HG03175 (cell line): ENCODE measurements at regions not wholly inside any gene's neighbourhood (a gene's known extent, or its start where the extent isn't known, plus 50 kb on each side); places are given as distances from the start of the nearest gene placed in this dataset.

ENCODE experiments used
- ATAC-seq: cut with Tn5 transposase; IDR thresholded peaks from one replicate; pipeline ENCODE4 v1.9.1; 2021; ENCODE audit warnings: mild to moderate bottlenecking, moderate library complexity; ENCODE audit not compliant: unreplicated experiment

- ATAC-seq: no peak
Observed at GRCh38 chr11:23233075-23233474, 372.8 kb upstream of the CCDC179 start.

- no peak for ATAC-seq
Observed at GRCh38 chr11:23236826-23237555, 376.7 kb upstream of the CCDC179 start.

DNA sequence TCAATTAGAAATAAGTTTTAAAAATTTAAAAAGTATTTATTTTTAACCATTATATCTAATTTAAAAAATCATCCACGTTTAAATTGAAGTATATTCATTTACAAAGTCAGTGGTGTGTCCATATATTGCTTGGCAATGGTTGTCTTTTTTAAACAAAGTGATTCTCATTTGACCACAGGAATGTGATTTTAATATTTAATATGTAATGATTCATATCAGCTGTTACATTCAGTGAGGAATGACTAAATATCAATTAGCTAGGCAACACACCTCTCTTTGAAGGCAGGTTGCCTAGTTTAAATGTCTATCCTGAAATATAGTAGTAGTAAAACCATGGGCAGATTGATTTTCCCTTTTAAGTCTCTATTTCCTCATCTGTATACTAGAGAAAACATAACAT is 392.2 kb upstream of the CCDC179 start:
- ATAC-seq: no peak

GRCh38 chr11:23257088-23257487 is 396.8 kb upstream of the CCDC179 start:
- no peak for ATAC-seq

- ATAC-seq: no peak
Observed at GRCh38 chr11:23257556-23257955, 397.3 kb upstream of the CCDC179 start.

- ATAC-seq: no peak
Observed at GRCh38 chr11:23263466-23263865, 403.2 kb upstream of the CCDC179 start.

DNA sequence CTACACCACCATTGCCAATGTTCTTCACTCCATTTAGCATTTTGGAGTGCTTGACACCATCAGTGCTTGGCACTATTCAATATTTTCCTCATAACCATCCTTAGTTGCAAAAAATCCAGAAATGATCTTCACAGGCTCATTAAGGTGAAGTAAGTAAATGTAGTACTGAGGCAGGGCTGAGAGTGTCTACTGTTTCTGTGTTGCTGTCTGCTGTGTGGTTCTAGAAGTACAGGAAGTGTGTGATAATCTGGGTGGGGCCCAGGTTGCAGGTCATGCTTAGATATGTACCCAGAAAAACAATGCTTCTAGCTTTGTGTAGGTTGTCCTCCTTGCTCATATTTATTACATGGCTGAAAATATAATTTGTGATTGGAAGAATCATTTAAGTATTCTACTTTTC is 411.8 kb upstream of the CCDC179 start:
- ATAC-seq: no peak

- no peak for ATAC-seq
Observed at GRCh38 chr11:23278121-23278520, 417.8 kb upstream of the CCDC179 start.

GRCh38 chr11:23280088-23280487 is 419.8 kb upstream of the CCDC179 start:
- ATAC-seq: no peak

DNA sequence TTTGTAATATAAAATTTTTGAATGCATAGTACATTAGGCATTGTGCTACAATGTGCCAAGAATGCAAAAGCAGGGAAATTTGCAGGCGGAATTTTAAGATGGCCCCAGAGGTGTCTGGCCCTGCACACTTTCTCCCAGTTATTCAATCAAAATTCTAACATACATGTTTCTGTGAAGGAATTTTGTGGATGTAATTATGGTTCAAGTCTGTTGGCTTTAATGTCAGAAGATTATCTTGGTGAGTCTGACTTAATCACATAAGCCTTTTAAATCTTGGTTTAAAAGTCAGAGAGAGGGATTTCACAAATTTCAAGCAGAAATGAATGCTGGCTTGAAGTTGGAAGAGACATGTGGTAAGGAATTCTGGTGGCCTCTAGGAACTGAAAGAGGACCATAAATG is 423.4 kb upstream of the CCDC179 start:
- ATAC-seq: no peak

- ATAC-seq: no peak
Observed at GRCh38 chr11:23284631-23285030, 424.4 kb upstream of the CCDC179 start.

- ATAC-seq: no peak
Observed at GRCh38 chr11:23288003-23288783, 427.9 kb upstream of the CCDC179 start.

DNA sequence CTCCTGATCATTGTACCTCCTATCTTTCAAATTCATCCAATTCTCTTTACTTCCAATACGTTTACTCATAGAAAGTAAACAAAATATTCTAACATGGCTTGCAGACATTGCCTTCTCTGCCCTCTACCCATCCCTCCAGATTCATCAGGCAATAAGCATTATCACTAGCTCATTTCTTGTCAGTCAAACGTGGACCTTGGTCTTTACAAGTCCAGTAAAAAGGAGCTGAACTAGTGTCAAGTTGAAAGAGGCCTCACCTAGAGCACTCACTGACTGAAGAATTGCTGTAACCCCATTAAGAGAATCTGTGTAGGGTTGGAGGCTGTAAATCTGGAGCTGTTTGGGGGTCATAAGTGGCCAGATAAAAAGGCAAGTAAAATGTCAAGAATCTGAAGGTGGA is 435.0 kb upstream of the CCDC179 start:
- no peak for ATAC-seq

DNA sequence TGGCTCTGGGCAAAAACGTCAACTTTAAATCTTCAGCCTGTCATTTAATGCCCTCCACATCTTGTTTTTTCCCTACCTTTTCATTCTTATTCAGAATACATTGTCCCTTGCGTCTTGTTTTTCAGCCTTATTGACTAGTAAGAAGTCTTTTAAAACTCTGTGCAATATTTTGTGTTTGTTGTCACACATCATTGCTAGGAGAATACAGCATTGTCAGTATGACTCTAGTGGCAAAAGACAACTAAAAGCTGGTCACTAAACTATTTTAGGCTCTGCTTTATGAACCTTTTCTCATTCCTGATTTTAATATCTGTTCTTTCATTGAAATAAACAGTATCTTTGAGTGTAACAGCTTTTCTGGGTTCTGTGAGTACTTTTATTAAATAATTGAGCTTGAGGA is 447.8 kb upstream of the CCDC179 start:
- ATAC-seq: no peak

GRCh38 chr11:23310276-23310675 is 450.0 kb upstream of the CCDC179 start:
- ATAC-seq: no peak

DNA sequence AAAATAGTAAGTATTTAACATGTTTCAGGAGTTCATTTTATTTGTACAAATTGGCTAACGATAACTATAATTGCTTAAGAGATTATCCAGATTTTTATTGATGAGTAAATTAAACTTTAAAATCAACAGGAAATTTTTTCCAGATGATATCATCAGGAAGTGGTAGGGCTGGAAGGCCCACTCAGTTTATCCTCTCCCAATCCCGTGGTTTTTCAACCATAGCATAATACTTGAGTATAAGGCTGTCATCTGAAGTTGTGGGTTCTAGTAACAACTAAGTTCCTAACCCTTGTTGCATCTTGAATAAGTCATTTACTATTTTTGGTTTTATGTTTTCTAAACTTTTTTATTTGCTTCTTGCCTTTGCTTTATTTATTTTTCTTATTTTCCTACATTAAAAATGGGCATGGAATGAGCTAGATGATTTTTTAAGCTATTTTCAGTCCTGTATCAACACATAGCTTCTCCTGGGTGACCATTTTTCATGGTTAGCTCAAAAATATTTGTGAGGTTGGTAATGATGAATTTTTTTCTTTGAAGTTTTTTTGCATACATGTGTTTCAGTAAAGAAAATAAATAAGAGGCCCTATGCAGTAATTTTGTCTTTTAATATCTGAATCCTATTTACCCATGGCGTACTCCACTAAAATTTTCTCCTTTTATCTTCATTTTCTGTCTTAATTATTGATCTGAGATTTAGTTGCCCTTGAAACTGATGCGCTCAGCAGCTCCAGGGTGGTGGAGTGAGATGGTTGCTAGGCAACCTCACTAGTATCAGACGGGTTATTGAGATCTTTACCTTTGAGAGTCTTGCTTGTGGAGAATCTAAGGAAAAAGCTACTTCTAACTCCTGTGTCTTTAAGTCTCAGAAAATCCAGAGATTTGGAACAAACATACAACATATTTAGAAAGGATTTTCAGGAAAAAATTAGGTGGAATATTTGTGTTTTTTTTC is 452.0 kb upstream of the CCDC179 start:
- no peak for ATAC-seq

- ATAC-seq: no peak
Observed at GRCh38 chr11:23313001-23313400, 452.7 kb upstream of the CCDC179 start.

- no peak for ATAC-seq
Observed at GRCh38 chr11:23314162-23314561, 453.9 kb upstream of the CCDC179 start.

DNA sequence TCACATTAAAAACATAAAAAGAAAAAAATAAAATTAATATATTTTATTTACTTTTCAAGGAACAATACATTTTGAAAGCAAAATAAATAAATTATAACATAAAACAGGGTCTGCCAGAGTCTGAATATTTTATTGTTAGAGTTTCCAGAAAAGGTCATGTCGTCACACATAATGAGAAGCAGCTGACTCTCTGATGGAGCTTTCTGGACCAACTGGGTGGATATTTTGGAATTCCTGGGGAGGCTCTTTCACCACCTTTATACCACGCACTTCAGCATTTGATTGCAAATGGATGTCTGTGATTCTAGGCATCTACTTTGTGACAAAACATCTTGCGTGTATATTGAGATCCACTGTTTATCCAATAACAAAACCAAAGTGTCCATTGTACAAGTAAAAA is 455.0 kb upstream of the CCDC179 start:
- no peak for ATAC-seq

- no peak for ATAC-seq
Observed at GRCh38 chr11:23317816-23318215, 457.5 kb upstream of the CCDC179 start.

- ATAC-seq: no peak
Observed at GRCh38 chr11:23318670-23319069, 458.4 kb upstream of the CCDC179 start.
